ENCODE measurements at regions not wholly inside any gene's neighbourhood (a gene's known extent, or its start where the extent isn't known, plus 50 kb on each side); places are given as distances from the start of the nearest gene placed in this dataset.

DNA sequence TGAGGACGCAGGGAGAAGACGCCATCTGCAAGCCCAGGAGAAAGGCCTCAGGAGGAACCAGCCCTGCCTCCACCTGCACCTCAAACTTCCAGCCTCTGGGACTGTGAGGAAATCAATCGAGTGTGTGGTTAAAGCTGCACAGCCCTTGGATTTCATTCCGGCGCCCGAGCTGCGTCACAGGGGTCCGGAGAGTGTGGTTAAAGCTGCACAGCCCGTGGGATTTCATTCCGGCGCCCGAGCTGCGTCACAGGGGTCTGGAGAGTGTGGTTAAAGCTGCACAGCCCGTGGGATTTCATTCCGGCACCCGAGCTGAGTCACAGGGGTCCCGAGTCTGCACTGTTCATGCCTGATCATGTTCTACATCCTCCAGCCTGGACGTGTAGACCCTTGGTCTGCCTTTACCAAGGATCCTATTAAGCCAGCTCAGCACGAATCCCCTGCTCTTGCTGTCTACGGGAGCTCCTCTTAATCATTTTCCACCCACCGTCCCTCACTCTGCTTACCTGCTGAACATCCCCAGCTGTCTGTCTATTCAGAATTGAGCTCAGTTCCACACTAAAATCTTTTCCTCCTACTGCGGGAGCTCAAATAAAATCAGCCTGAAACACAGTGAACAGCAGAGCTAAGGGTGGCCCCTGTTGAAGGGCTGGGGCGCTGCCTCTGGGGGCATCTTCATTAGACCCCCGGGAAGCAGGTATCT is 73.0 kb upstream of the OLFM1 start:
- TF ChIP-seq SP1 (IDR thresholded peaks at IDR 0.05) = no peak
- no peak for TF ChIP-seq TARDBP (IDR thresholded peaks at IDR 0.05)
- TF ChIP-seq FOXM1 (IDR thresholded peaks at IDR 0.05; ENCODE audit: borderline replicate concordance) = no peak
- TF ChIP-seq FOXK2 (IDR thresholded peaks at IDR 0.05) = no peak
- no peak for TF ChIP-seq CTBP1 (IDR thresholded peaks at IDR 0.05; ENCODE audit: borderline replicate concordance)
- TF ChIP-seq SUZ12 (IDR thresholded peaks at IDR 0.05) = no peak
- no peak for TF ChIP-seq ZNF384 (IDR thresholded peaks at IDR 0.05)
- no peak for TF ChIP-seq BHLHE40 (IDR thresholded peaks at IDR 0.05; ENCODE audit: borderline replicate concordance)
- TF ChIP-seq HDGF (IDR thresholded peaks at IDR 0.05; ENCODE audit: borderline replicate concordance) = no peak
- no peak for TF ChIP-seq ELF4 (IDR thresholded peaks at IDR 0.05)
- TF ChIP-seq NFRKB (IDR thresholded peaks at IDR 0.05) = no peak

Data from HEK293T (cell line).